ENCODE measurements at regions not wholly inside any gene's neighbourhood (a gene's known extent, or its start where the extent isn't known, plus 50 kb on each side); places are given as distances from the start of the nearest gene placed in this dataset.

DNA sequence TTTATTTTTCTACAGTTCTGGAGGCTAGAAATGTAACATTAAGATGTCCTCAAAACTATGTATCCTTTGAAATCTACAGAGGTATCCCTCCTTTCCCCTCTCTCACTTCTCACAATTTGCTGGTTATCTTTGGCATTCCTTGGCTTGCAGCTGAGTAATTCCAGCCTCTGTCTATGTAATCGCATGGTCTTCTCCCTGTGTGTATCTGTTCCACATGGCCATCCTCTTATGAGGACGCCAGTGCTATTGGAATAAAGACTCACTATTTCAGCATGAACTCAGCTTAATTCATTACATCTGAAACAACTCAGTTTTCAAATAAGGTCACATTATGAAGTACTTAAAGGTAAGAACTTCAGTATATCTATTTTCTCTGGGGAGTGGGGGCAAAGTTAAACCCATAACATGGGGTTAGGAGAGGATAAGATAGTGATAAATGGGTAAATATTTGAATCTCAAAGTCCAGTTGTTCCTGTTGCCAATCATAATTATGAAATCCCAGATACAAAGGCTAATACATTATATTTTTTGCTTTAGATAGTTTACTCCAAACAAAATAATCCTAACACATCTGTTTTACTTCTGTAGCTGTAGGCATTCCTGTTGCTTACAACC lies 1290.8 kb downstream of the NCAM2 start:
- TF ChIP-seq SUZ12 (IDR thresholded peaks at IDR 0.05; ENCODE audit: extremely low read depth, insufficient read depth, insufficient read length), result no peak
- TF ChIP-seq ZNF274 (IDR thresholded peaks at IDR 0.05; ENCODE audit: low read depth, low read length), result no peak
- TF ChIP-seq YY1 (IDR thresholded peaks at IDR 0.05; ENCODE audit: insufficient read depth, insufficient read length), result no peak

All from NT2/D1 (cell line).